B cell (primary cell): ENCODE measurements at regions not wholly inside any gene's neighbourhood (a gene's known extent, or its start where the extent isn't known, plus 50 kb on each side); places are given as distances from the start of the nearest gene placed in this dataset.

Source experiments
- ATAC-seq: fragments of 200-7000 bp; cut with Tn5 transposase; one replicate; pipeline ENCODE4 v1.10.0; 2021; ENCODE audit warnings: low read depth, mild to moderate bottlenecking, moderate number of reproducible peaks, moderate library complexity
- CTCF ChIA-PET: fragments of 350-600 bp; sonication (Branson Sonifier 250); formaldehyde crosslinking; loops from one replicate; lab custom pipeline; 2021; ENCODE audit warnings: antibody characterized with exemption, inconsistent platforms; lab: Charles Lee
- POLR2A ChIA-PET: fragments of 350-600 bp; sonication (Branson Sonifier 250); formaldehyde crosslinking; loops from one replicate; lab custom pipeline; 2021; ENCODE audit warnings: antibody characterized with exemption; lab: Charles Lee
- DNase-seq: peaks from one replicate; pipeline ENCODE4 v3.0.0; 2013
- H2AFZ ChIP-seq: 2 replicates; pipeline ENCODE4 v1.6.1; 2012; ENCODE audit warnings: mild to moderate bottlenecking, low read depth, low read length; ENCODE audit not compliant: insufficient read depth, poor library complexity, severe bottlenecking
- H3K27ac ChIP-seq, 2 donors: 1 replicate in 1 of 2; 2 replicates in 1 of 2; pipeline ENCODE4 v1.5.1; 2012 to 2013; ENCODE audit warnings: low read length in 2 of 2, mild to moderate bottlenecking in 2 of 2, moderate library complexity in 1 of 2
- H3K27me3 ChIP-seq, 4 experiments: fragments of 200-600 bp in 1 of 4; sonication (generic) in 1 of 4; replicated peaks in 1 of 4; 1 replicate in 2 of 4; 2 replicates in 2 of 4; pipeline versions ENCODE4 v1.6.1 to v1.7.0; 2013 to 2016; ENCODE audit warnings: low read length in 3 of 4, mild to moderate bottlenecking in 2 of 4, mixed read lengths in 1 of 4, moderate library complexity in 1 of 4; ENCODE audit not compliant: insufficient read depth in 4 of 4, control insufficient read depth in 3 of 4; ENCODE audit errors: control extremely low read depth in 1 of 4
- H3K36me3 ChIP-seq, 2 experiments: replicated peaks in 1 of 2; 1 replicate in 1 of 2; 2 replicates in 1 of 2; pipeline versions ENCODE4 v1.6.1 to v1.7.1; 2013; ENCODE audit warnings: low read length in 1 of 2; ENCODE audit not compliant: insufficient read depth in 2 of 2, control insufficient read depth in 1 of 2; ENCODE audit errors: control extremely low read depth in 1 of 2, extremely low read depth in 1 of 2
- H3K4me1 ChIP-seq, 2 donors: fragments of 200-600 bp in 1 of 2; sonication (generic) in 1 of 2; 1 replicate in 1 of 2; 2 replicates in 1 of 2; pipeline versions ENCODE4 v1.5.1 to v1.6.1; 2013 to 2017; ENCODE audit warnings: low read length in 2 of 2; ENCODE audit not compliant: control insufficient read depth in 2 of 2, insufficient read depth in 2 of 2
- H3K4me2 ChIP-seq: replicated peaks from 2 replicates; pipeline ENCODE3; 2012; ENCODE audit warnings: mild to moderate bottlenecking, low read depth, low read length; ENCODE audit not compliant: poor library complexity, severe bottlenecking
- H3K4me3 ChIP-seq, 5 experiments: fragments of 200-600 bp in 1 of 5; sonication (generic) in 1 of 5; 1 replicate in 3 of 5; 2 replicates in 2 of 5; pipeline versions ENCODE4 v1.5.1 to v1.7.0; 2011 to 2016; ENCODE audit warnings: low read length in 4 of 5, mild to moderate bottlenecking in 4 of 5, low read depth in 2 of 5, control low read depth in 1 of 5, moderate library complexity in 1 of 5; ENCODE audit not compliant: insufficient read depth in 1 of 5; ENCODE audit errors: control extremely low read depth in 1 of 5, extremely low read depth in 1 of 5
- H3K79me2 ChIP-seq: fragments of 200-600 bp; sonication (generic); one replicate; pipeline ENCODE4 v1.6.0; 2016; ENCODE audit warnings: low read length; ENCODE audit not compliant: control insufficient read depth, insufficient read depth
- H3K9ac ChIP-seq: fragments of 200-600 bp; sonication (generic); 2 replicates; pipeline ENCODE4 v1.6.1; 2017; ENCODE audit warnings: mild to moderate bottlenecking, low read length, moderate library complexity
- H3K9me3 ChIP-seq, 3 donors: one replicate each; pipeline versions ENCODE4 v1.6.1 to v1.7.1; 2013; ENCODE audit warnings: low read length in 2 of 3; ENCODE audit not compliant: control insufficient read depth in 2 of 3, insufficient read depth in 1 of 3; ENCODE audit errors: control extremely low read depth in 1 of 3
- H4K20me1 ChIP-seq: 2 replicates; pipeline ENCODE4 v1.6.0; 2012; ENCODE audit warnings: mild to moderate bottlenecking, low read length; ENCODE audit not compliant: insufficient read depth, control insufficient read depth, poor library complexity, severe bottlenecking
- H3K27ac Mint-ChIP-seq: one replicate; pipeline ENCODE4 v1.8.0; 2021; ENCODE audit warnings: mixed read lengths
- H3K27me3 Mint-ChIP-seq: one replicate; pipeline ENCODE4 v1.8.0; 2021; ENCODE audit warnings: mixed read lengths
- H3K4me1 Mint-ChIP-seq: one replicate; pipeline ENCODE4 v1.8.0; 2021; ENCODE audit warnings: mixed read lengths
- H3K4me3 Mint-ChIP-seq: one replicate; pipeline ENCODE4 v1.8.0; 2021; ENCODE audit warnings: mixed read lengths
- H3K9me3 Mint-ChIP-seq: one replicate; pipeline ENCODE4 v1.8.0; 2022; ENCODE audit warnings: mixed read lengths; ENCODE audit not compliant: insufficient read depth
- CTCF ChIP-seq: fragments of 200-600 bp; IDR thresholded peaks from one replicate; pipeline ENCODE4 v1.8.0; 2022; ENCODE audit warnings: antibody characterized with exemption, mild to moderate bottlenecking
- EZH2 ChIP-seq: IDR thresholded peaks from 2 replicates; pipeline ENCODE4 v1.6.1; 2012; ENCODE audit warnings: borderline replicate concordance, low read depth, mild to moderate bottlenecking, moderate library complexity, low read length; ENCODE audit not compliant: insufficient read depth, poor library complexity, severe bottlenecking
- WGBS: methylation state at CpG from one replicate; pipeline ENCODE4 v1.1.5; 2013; ENCODE audit warnings: missing lambda C conversion rate; ENCODE audit not compliant: insufficient coverage; 5-methylcytosine and 5-hydroxymethylcytosine counted together
- intact Hi-C: fragments of 100-400 bp; cut with micrococcal nuclease; formaldehyde crosslinking; loops from one replicate; pipeline ENCODE4 v1.10.0; 2022

- Mint-ChIP-seq H3K27me3 (no peaks in the 10 kb centered on the region), H3K4me3 (no peak overlapping the region), H3K4me1 (peaks cover 10% of the 10 kb centered on the region), H3K9me3 (no peaks in the 10 kb centered on the region), H3K27ac (no peak overlapping the region)
- peak; percentile 92 for ATAC-seq
- ChIA-PET POLR2A (interaction anchor here (0.9 to 2.1 kb wide), 2 partner anchors 464 to 467 kb away, joined by 4 to 11 read pairs; no protein-coding TSS in a partner anchor), CTCF (interaction anchor here (0.6 to 9.3 kb wide), 57 partner anchors 8 to 543 kb away, joined by 3 to 187 read pairs (median 4); partner anchors contain the start of gene HBS1L)
- Histone ChIP-seq H3K9me3 (no peaks in the 10 kb centered on the region), H3K79me2 (no peaks in the 10 kb centered on the region), H3K36me3 (no peaks in the 10 kb centered on the region), H3K9ac (no peak overlapping the region), H3K4me2 (no peak overlapping the region), H3K27ac (no peak overlapping the region), H4K20me1 (no peaks in the 10 kb centered on the region), H3K4me3 (no peak overlapping the region), H2AFZ (no peak overlapping the region), H3K4me1 (peaks cover 7 to 8% of the 10 kb centered on the region in 2 donors), H3K27me3 (no peaks in the 10 kb centered on the region)
- intact Hi-C loops, result loop anchor here (1.0 to 5.0 kb wide), 8 partner anchors 119 to 467 kb away; no protein-coding TSS in a partner anchor
- TF ChIP-seq EZH2, result no peak
- peak; percentile 96 for TF ChIP-seq CTCF
- DNase-seq, result peak; percentile 86
- no CpG with 5 or more reads among the region's 1 CpG for WGBS
These were observed 308.9 kb downstream of the ALDH8A1 start for GRCh38 chr6:134640975-134641429.

- WGBS, result 100% methylated on average over 1 of the region's 4 CpGs
- DNase-seq (no peak), ATAC-seq (no peak)
- Mint-ChIP-seq H3K27me3 (no peaks in the 10 kb centered on the region), H3K4me1 (peaks cover 11% of the 10 kb centered on the region), H3K27ac (no peak overlapping the region), H3K9me3 (no peaks in the 10 kb centered on the region), H3K4me3 (no peak overlapping the region)
- Histone ChIP-seq H2AFZ (no peak overlapping the region), H3K79me2 (no peaks in the 10 kb centered on the region), H4K20me1 (no peaks in the 10 kb centered on the region), H3K4me3 (no peak overlapping the region), H3K4me1 (peaks cover 7 to 8% of the 10 kb centered on the region in 2 donors), H3K4me2 (no peak overlapping the region), H3K9ac (no peak overlapping the region), H3K27me3 (no peaks in the 10 kb centered on the region), H3K27ac (no peak overlapping the region), H3K9me3 (no peaks in the 10 kb centered on the region), H3K36me3 (no peaks in the 10 kb centered on the region)
- intact Hi-C loops, result loop anchor here (5.0 kb wide), 2 partner anchors 118 to 263 kb away; no protein-coding TSS in a partner anchor
- CTCF ChIA-PET, result interaction anchor here (0.6 to 9.3 kb wide), 47 partner anchors 9 to 544 kb away, joined by 3 to 187 read pairs (median 5); partner anchors contain the start of gene HBS1L
- POLR2A ChIA-PET, result interaction anchor here (0.9 to 2.1 kb wide), 2 partner anchors 463 to 466 kb away, joined by 4 to 11 read pairs; no protein-coding TSS in a partner anchor
- TF ChIP-seq CTCF, result no peak
- TF ChIP-seq EZH2, result no peak
These were observed 309.7 kb downstream of the ALDH8A1 start for GRCh38 chr6:134640229-134640628.
